ENCODE measurements at regions not wholly inside any gene's neighbourhood (a gene's known extent, or its start where the extent isn't known, plus 50 kb on each side); places are given as distances from the start of the nearest gene placed in this dataset.

- no peaks in the 10 kb centered on the region for H3K36me3 Mint-ChIP-seq
- ATAC-seq (ENCODE audit: low read depth in 2 of 2) = no peak
- H3K27ac ChIP-seq (ENCODE audit: insufficient read depth, low read length, poor library complexity, severe bottlenecking) = no peak overlapping the region
Observed at GRCh38 chr11:64498136-64498535, 57.6 kb upstream of the SLC22A11 start.

DNA sequence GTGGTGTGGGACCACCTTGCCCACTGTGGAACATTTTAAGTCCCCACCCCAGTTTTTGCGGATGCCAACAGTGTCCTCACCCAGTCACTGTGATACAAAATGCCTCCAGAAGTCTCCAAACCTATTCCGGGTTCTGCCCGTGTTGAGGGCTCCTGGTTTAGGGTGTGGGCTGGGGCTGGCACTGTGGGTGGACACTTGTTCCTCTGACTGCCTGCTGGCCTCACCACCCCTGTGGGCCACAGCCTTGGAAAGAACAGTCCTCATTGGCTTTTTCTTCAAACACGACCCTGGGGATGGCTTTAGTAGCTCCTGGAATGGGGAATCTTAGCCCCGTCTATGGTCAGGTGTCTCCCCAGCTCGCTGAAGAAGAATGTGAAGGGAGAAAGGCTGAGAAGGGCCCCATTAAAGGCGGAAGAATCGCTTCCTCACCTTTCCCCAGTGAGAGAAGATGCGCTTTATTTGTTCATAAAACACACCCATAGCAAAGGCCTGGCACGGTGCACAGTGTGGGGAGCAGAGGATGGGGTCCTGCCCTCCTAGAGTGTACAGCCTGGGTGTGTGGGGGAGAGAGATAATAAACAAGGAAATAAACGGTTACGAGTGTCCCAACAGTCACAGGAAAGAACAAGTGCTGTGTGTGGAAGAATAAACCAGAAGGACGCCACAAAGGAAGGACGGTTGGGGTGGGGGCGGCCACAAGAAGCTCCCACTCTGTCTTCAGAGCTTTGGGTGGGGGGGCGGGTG, 56.3 kb upstream of the SLC22A11 start:
- Histone ChIP-seq H3K27ac (ENCODE audit: insufficient read depth, low read length, poor library complexity, severe bottlenecking) (no peak overlapping the region), H3K4me1 (ENCODE audit: control insufficient read depth, insufficient read depth, low read length, poor library complexity, severe bottlenecking) (no peaks in the 10 kb centered on the region), H3K36me3 (ENCODE audit: control insufficient read depth, insufficient read depth, low read length) (no peaks in the 10 kb centered on the region), H3K27me3 (ENCODE audit: control insufficient read depth, insufficient read depth, low read length) (peaks cover 3% of the 10 kb centered on the region), H3K4me3 (ENCODE audit: low read depth, low read length) (no peak overlapping the region), H3K9me3 (ENCODE audit: control insufficient read depth in 2 of 2, low read length in 2 of 2) (no peaks in the 10 kb centered on the region)
- no peak for ATAC-seq (ENCODE audit: low read depth in 2 of 2)
- H3K4me3 Mint-ChIP-seq = no peak overlapping the region
- H3K27me3 Mint-ChIP-seq = peaks cover 18% of the 10 kb centered on the region
- DNase-seq = no peak
- H3K27ac Mint-ChIP-seq = peak overlapping the region in 1 of 3 donors; percentile 59
- H3K36me3 Mint-ChIP-seq = no peaks in the 10 kb centered on the region
- peaks cover 0 to 3% (median 1%) of the 10 kb centered on the region in 7 donors for H3K9me3 Mint-ChIP-seq
- H3K4me1 Mint-ChIP-seq = no peaks in the 10 kb centered on the region

More at GRCh38 chr11:64498136-64498535, 57.6 kb upstream of the SLC22A11 start:
- Mint-ChIP-seq H3K27ac (no peak overlapping the region), H3K27me3 (peaks cover 28% of the 10 kb centered on the region), H3K4me1 (no peaks in the 10 kb centered on the region), H3K4me3 (no peak overlapping the region), H3K9me3 (peaks cover 0 to 1% (median 0%) of the 10 kb centered on the region in 7 donors)
- H3K27me3 ChIP-seq (ENCODE audit: control insufficient read depth, insufficient read depth, low read length) = peaks cover 6% of the 10 kb centered on the region
- no peak for DNase-seq
- no peaks in the 10 kb centered on the region for H3K4me1 ChIP-seq (ENCODE audit: control insufficient read depth, insufficient read depth, low read length, poor library complexity, severe bottlenecking)
- no peak overlapping the region for H3K4me3 ChIP-seq (ENCODE audit: low read depth, low read length)
- H3K9me3 ChIP-seq (ENCODE audit: control insufficient read depth in 2 of 2, low read length in 2 of 2) = no peaks in the 10 kb centered on the region
- H3K36me3 ChIP-seq (ENCODE audit: control insufficient read depth, insufficient read depth, low read length) = no peaks in the 10 kb centered on the region

GRCh38 chr11:64500176-64501013, 55.3 kb upstream of the SLC22A11 start:
- Histone ChIP-seq H3K27ac (ENCODE audit: insufficient read depth, low read length, poor library complexity, severe bottlenecking) (no peak overlapping the region), H3K36me3 (ENCODE audit: control insufficient read depth, insufficient read depth, low read length) (no peaks in the 10 kb centered on the region), H3K4me1 (ENCODE audit: control insufficient read depth, insufficient read depth, low read length, poor library complexity, severe bottlenecking) (no peaks in the 10 kb centered on the region), H3K9me3 (ENCODE audit: control insufficient read depth in 2 of 2, low read length in 2 of 2) (no peaks in the 10 kb centered on the region), H3K27me3 (ENCODE audit: control insufficient read depth, insufficient read depth, low read length) (peaks cover 3% of the 10 kb centered on the region), H3K4me3 (ENCODE audit: low read depth, low read length) (no peak overlapping the region)
- peaks cover 0 to 6% (median 3%) of the 10 kb centered on the region in 7 donors for H3K9me3 Mint-ChIP-seq
- ATAC-seq (ENCODE audit: low read depth in 2 of 2) (no peak), DNase-seq (no peak)
- no peak overlapping the region for H3K27ac Mint-ChIP-seq
- H3K4me3 Mint-ChIP-seq = no peak overlapping the region
- H3K4me1 Mint-ChIP-seq = no peaks in the 10 kb centered on the region
- H3K36me3 Mint-ChIP-seq = no peaks in the 10 kb centered on the region
- H3K27me3 Mint-ChIP-seq = peaks cover 23% of the 10 kb centered on the region

DNA sequence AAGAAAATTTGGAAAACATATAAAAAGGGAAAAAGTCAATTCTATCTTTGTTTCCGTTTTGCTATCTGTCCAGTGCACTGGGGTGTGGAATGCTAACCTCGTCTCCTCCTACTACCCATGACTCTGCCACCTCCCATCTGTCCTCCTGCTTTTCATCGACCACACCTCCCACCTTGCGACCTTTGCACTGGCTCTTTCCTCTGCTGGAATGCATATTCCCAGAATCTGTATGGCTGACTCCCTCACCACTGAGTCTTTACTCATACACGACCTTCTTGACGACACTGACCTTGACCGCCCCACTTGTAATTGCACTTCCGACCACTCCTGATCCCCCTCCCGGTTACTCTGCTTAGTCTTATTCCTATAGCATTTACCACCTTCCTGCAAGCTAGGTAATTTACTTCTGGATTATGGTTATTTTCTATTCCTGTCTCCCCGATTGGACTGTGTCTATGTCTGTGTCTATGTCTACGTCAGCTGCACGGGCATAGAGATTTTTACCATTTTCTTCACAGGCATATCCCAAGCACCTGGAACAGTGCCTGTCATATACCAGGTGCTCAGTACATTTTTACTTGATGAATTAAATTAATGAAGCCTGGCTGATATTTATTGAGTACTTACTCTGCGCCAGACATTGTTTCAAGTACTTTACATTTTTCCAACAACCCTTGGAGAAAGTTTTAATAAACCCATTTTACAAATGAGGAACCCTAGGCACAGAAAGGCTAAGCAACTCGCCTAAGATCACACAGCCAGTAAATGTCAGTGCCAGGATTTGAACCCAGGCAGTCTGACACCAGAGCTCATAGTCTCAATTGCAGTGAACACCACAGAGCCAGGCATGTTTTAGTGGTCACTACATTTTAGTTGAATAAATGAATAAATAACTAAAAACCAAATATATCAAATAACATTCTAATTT, 54.0 kb upstream of the SLC22A11 start:
- peaks cover 18% of the 10 kb centered on the region for H3K27me3 Mint-ChIP-seq
- Histone ChIP-seq H3K4me3 (ENCODE audit: low read depth, low read length) (no peak overlapping the region), H3K27ac (ENCODE audit: insufficient read depth, low read length, poor library complexity, severe bottlenecking) (no peak overlapping the region), H3K27me3 (ENCODE audit: control insufficient read depth, insufficient read depth, low read length) (peaks cover 3% of the 10 kb centered on the region), H3K9me3 (ENCODE audit: control insufficient read depth in 2 of 2, low read length in 2 of 2) (no peaks in the 10 kb centered on the region), H3K4me1 (ENCODE audit: control insufficient read depth, insufficient read depth, low read length, poor library complexity, severe bottlenecking) (no peaks in the 10 kb centered on the region), H3K36me3 (ENCODE audit: control insufficient read depth, insufficient read depth, low read length) (no peaks in the 10 kb centered on the region)
- peaks cover 0 to 6% (median 3%) of the 10 kb centered on the region in 7 donors for H3K9me3 Mint-ChIP-seq
- H3K36me3 Mint-ChIP-seq = no peaks in the 10 kb centered on the region
- H3K4me3 Mint-ChIP-seq = no peak overlapping the region
- ATAC-seq (ENCODE audit: low read depth in 2 of 2) (no peak), DNase-seq (no peak)
- H3K4me1 Mint-ChIP-seq = no peaks in the 10 kb centered on the region
- no peak overlapping the region for H3K27ac Mint-ChIP-seq

GRCh38 chr11:64502634-64503033, 53.1 kb upstream of the SLC22A11 start:
- peaks cover 3% of the 10 kb centered on the region for H3K27me3 ChIP-seq (ENCODE audit: control insufficient read depth, insufficient read depth, low read length)
- no peaks in the 10 kb centered on the region for H3K36me3 Mint-ChIP-seq
- no peaks in the 10 kb centered on the region for H3K9me3 ChIP-seq (ENCODE audit: control insufficient read depth in 2 of 2, low read length in 2 of 2)

GRCh38 chr11:64503186-64503753, 52.5 kb upstream of the SLC22A11 start:
- H3K27me3 ChIP-seq (ENCODE audit: control insufficient read depth, insufficient read depth, low read length) = peaks cover 3% of the 10 kb centered on the region
- ATAC-seq (ENCODE audit: low read depth in 2 of 2) (no peak), DNase-seq (no peak)
- peaks cover 23% of the 10 kb centered on the region for H3K27me3 Mint-ChIP-seq
- H3K9me3 Mint-ChIP-seq = peaks cover 0 to 6% (median 3%) of the 10 kb centered on the region in 7 donors
- H3K4me3 Mint-ChIP-seq = no peak overlapping the region
- no peaks in the 10 kb centered on the region for H3K36me3 ChIP-seq (ENCODE audit: control insufficient read depth, insufficient read depth, low read length)
- H3K36me3 Mint-ChIP-seq = no peaks in the 10 kb centered on the region
- H3K4me1 ChIP-seq (ENCODE audit: control insufficient read depth, insufficient read depth, low read length, poor library complexity, severe bottlenecking) = no peaks in the 10 kb centered on the region
- no peaks in the 10 kb centered on the region for H3K9me3 ChIP-seq (ENCODE audit: control insufficient read depth in 2 of 2, low read length in 2 of 2)
- H3K4me3 ChIP-seq (ENCODE audit: low read depth, low read length) = no peak overlapping the region
- H3K27ac Mint-ChIP-seq = no peak overlapping the region
- H3K4me1 Mint-ChIP-seq = no peaks in the 10 kb centered on the region
- no peak overlapping the region for H3K27ac ChIP-seq (ENCODE audit: insufficient read depth, low read length, poor library complexity, severe bottlenecking)

More at GRCh38 chr11:64502634-64503033, 53.1 kb upstream of the SLC22A11 start:
- ATAC-seq (ENCODE audit: low read depth in 2 of 2) (no peak), DNase-seq (no peak)
- no peaks in the 10 kb centered on the region for H3K4me1 Mint-ChIP-seq
- Histone ChIP-seq H3K27ac (ENCODE audit: insufficient read depth, low read length, poor library complexity, severe bottlenecking) (no peak overlapping the region), H3K4me3 (ENCODE audit: low read depth, low read length) (no peak overlapping the region), H3K36me3 (ENCODE audit: control insufficient read depth, insufficient read depth, low read length) (no peaks in the 10 kb centered on the region), H3K4me1 (ENCODE audit: control insufficient read depth, insufficient read depth, low read length, poor library complexity, severe bottlenecking) (no peaks in the 10 kb centered on the region)
- H3K27me3 Mint-ChIP-seq = peaks cover 23% of the 10 kb centered on the region
- H3K9me3 Mint-ChIP-seq = peaks cover 0 to 6% (median 3%) of the 10 kb centered on the region in 7 donors
- H3K4me3 Mint-ChIP-seq = no peak overlapping the region
- H3K27ac Mint-ChIP-seq = no peak overlapping the region

DNA sequence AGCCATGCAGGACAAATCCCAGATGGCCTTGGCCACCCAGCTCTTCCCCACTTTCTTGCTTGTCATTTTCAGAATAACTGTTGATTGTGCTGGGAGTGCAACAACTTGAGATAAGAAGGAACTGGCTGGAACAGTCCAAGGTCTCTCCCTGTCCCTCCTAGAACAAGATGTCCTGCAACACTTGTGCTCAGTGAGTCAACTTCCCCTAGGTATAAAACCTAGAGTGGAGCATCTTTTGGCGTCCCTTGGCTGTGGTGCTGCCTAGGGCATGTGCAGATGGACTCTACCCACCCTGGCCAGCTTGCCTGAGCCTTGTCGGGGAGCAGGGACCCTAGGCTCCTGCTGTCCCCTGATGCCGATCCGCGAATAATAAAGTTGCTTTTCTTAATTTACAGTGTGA, 50.7 kb upstream of the SLC22A11 start:
- Mint-ChIP-seq H3K36me3 (no peaks in the 10 kb centered on the region), H3K4me1 (no peaks in the 10 kb centered on the region), H3K27me3 (peaks cover 22% of the 10 kb centered on the region), H3K4me3 (no peak overlapping the region), H3K27ac (no peak overlapping the region), H3K9me3 (peaks cover 0 to 6% (median 3%) of the 10 kb centered on the region in 7 donors)
- no peaks in the 10 kb centered on the region for H3K36me3 ChIP-seq (ENCODE audit: control insufficient read depth, insufficient read depth, low read length)
- no peaks in the 10 kb centered on the region for H3K27me3 ChIP-seq (ENCODE audit: control insufficient read depth, insufficient read depth, low read length)
- no peak overlapping the region for H3K4me3 ChIP-seq (ENCODE audit: low read depth, low read length)
- no peaks in the 10 kb centered on the region for H3K9me3 ChIP-seq (ENCODE audit: control insufficient read depth in 2 of 2, low read length in 2 of 2)
- H3K27ac ChIP-seq (ENCODE audit: insufficient read depth, low read length, poor library complexity, severe bottlenecking) = no peak overlapping the region
- DNase-seq (no peak), ATAC-seq (ENCODE audit: low read depth in 2 of 2) (no peak)
- no peaks in the 10 kb centered on the region for H3K4me1 ChIP-seq (ENCODE audit: control insufficient read depth, insufficient read depth, low read length, poor library complexity, severe bottlenecking)
